ENCODE measurements at regions not wholly inside any gene's neighbourhood (a gene's known extent, or its start where the extent isn't known, plus 50 kb on each side); places are given as distances from the start of the nearest gene placed in this dataset.
A peak's percentile ranks its signal among the peaks of the same experiment; 100 is the strongest.

- Mint-ChIP-seq H3K4me1 (no peaks in the 10 kb centered on the region), H3K27ac (no peak overlapping the region), H3K9me3 (no peaks in the 10 kb centered on the region), H3K27me3 (no peaks in the 10 kb centered on the region), H3K36me3 (ENCODE audit: low read depth) (no peaks in the 10 kb centered on the region), H3K4me3 (no peak overlapping the region)
- ATAC-seq (peak; percentile 57), DNase-seq (no peak)
Observed at GRCh38 chr3:181292984-181293383, 303.4 kb upstream of the DNAJC19 start.

- Mint-ChIP-seq H3K4me1 (no peaks in the 10 kb centered on the region), H3K27ac (no peak overlapping the region), H3K36me3 (ENCODE audit: low read depth) (no peaks in the 10 kb centered on the region), H3K4me3 (no peak overlapping the region), H3K9me3 (no peaks in the 10 kb centered on the region), H3K27me3 (no peaks in the 10 kb centered on the region)
- DNase-seq (no peak), ATAC-seq (no peak)
Observed at GRCh38 chr3:181290941-181291340, 301.4 kb upstream of the DNAJC19 start.

GRCh38 chr3:181289306-181289705 lies 299.8 kb upstream of the DNAJC19 start:
- Mint-ChIP-seq H3K4me1 (no peaks in the 10 kb centered on the region), H3K4me3 (no peak overlapping the region), H3K36me3 (ENCODE audit: low read depth) (no peaks in the 10 kb centered on the region), H3K27ac (no peak overlapping the region), H3K27me3 (no peaks in the 10 kb centered on the region), H3K9me3 (no peaks in the 10 kb centered on the region)
- DNase-seq (no peak), ATAC-seq (no peak)

DNA sequence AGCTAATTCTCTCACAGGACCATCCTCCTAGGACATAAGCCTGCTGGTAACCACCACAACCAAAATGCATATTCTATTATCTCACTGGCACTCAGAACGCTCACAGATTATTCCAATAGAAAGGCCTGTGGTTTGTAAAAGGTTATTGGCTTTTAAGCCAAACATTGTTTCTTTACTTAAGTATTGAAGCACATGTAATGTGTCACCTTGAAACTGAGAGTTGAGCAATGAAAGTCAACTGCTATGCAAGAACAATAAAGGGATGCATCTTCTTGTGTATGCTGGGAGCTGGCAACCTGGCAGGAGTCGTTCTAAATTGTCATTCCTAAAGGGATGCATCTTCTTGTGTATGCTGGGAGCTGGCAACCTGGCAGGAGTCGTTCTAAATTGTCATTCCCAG lies 298.6 kb upstream of the DNAJC19 start:
- H3K36me3 Mint-ChIP-seq (ENCODE audit: low read depth), result no peaks in the 10 kb centered on the region
- no peaks in the 10 kb centered on the region for H3K9me3 Mint-ChIP-seq
- H3K27ac Mint-ChIP-seq, result no peak overlapping the region
- H3K27me3 Mint-ChIP-seq, result no peaks in the 10 kb centered on the region
- H3K4me1 Mint-ChIP-seq, result no peaks in the 10 kb centered on the region
- no peak for DNase-seq
- H3K4me3 Mint-ChIP-seq, result no peak overlapping the region
- no peak for ATAC-seq

DNA sequence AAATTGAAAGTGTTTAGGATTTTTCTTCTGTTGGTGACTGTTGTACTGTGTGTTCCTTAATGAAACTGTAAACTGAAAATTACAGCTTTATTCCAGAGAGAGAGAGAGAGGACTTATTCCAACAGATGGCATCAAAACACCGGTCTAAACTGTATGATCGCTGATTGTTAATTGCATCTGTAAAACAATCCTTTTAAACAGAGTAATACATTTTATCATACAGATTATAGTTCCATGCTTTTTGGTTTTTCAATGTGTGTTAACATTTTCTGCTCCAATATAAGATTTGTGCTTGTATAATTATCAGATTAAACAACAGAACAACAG lies 289.7 kb upstream of the DNAJC19 start:
- no peak for ATAC-seq
- no peaks in the 10 kb centered on the region for H3K9me3 Mint-ChIP-seq
- no peak for DNase-seq
- no peak overlapping the region for H3K27ac Mint-ChIP-seq
- no peak overlapping the region for H3K4me3 Mint-ChIP-seq
- peaks cover 7% of the 10 kb centered on the region for H3K27me3 Mint-ChIP-seq
- H3K36me3 Mint-ChIP-seq (ENCODE audit: low read depth), result no peaks in the 10 kb centered on the region
- no peaks in the 10 kb centered on the region for H3K4me1 Mint-ChIP-seq

DNA sequence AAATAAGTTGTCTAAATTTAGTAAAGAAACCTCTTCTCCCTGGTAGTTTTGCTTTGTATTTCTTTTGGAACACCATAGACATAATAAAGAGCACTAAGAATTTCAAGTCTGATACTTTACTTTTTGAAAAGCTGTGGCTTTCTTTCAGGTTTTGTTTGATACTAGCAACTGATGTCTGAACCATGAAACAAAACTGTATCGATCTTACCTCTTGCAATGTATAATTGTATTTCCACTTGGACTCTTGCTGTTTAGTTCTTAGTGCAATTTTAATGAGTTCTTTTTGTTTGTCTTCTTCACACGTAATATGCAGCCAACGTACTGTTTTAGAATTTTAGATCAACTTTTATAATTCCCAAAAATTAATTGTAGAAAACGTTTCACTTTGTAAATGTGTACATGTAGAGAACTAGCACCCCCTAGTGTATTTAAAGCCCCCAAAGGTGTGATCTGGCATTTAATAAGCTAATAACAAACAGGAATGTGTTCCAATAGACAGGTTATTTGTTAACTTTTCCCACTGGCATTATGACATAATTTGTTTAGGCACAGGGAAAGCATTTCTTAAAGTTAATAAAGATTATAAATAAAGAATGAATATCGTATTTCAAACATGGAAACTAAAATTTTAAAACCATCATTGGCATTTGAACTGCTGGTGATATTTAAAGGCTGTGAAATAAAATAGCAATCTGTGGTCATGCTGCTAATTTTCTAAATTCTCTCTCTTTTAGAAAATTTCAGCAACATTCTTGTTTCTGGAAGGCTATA lies 289.1 kb upstream of the DNAJC19 start:
- Mint-ChIP-seq H3K9me3 (no peaks in the 10 kb centered on the region), H3K27ac (no peak overlapping the region), H3K4me3 (no peak overlapping the region), H3K27me3 (peaks cover 7% of the 10 kb centered on the region), H3K36me3 (ENCODE audit: low read depth) (no peaks in the 10 kb centered on the region), H3K4me1 (no peaks in the 10 kb centered on the region)
- DNase-seq (no peak), ATAC-seq (no peak)

DNA sequence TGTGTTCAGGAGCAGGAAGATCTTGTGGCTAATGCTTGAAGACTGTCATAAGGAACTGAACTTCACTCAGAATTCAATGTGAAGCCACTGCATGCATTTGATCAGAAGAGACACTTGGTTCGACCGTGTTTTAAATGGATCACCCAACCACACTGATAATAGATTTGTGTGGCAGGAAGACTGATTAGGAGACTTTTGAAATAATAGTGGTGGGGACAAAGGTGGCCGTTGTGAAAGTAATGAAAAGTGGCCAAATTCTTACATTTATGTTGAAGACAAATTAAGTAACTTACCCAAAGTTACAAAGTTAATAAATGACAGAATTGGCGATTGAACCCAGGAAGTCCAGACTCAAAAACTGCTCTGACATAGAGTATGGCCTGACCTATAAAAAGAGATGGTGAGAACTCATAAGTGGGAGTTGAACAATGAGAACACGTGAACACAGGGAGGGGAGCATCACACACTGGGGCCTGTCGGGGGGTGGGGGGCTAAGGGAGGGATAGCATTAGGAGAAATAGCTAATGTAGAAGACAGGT lies 286.9 kb upstream of the DNAJC19 start:
- Mint-ChIP-seq H3K36me3 (ENCODE audit: low read depth) (no peaks in the 10 kb centered on the region), H3K27me3 (peaks cover 7% of the 10 kb centered on the region), H3K27ac (no peak overlapping the region), H3K4me3 (no peak overlapping the region), H3K9me3 (no peaks in the 10 kb centered on the region), H3K4me1 (no peaks in the 10 kb centered on the region)
- no peak for DNase-seq
- ATAC-seq, result no peak

DNA sequence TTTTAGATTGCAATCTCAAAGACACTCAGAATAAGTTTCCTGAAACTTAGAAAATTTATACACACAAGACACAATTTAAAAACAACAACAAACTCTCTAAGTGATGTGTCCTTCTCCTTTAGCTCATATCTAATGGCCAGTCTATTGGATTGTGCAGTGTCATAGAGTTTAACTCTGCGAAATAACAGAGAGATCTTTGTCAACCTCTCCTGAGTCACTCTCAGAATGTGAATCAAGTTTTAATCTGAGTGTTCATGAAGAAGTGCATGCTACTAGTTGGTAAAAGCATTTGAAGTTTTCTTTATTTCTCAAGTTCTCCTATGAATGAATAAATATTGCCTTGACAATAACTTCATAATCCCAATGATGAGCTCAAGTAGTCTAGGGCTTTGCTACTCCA lies 284.5 kb upstream of the DNAJC19 start:
- H3K36me3 Mint-ChIP-seq (ENCODE audit: low read depth), result no peaks in the 10 kb centered on the region

DNA sequence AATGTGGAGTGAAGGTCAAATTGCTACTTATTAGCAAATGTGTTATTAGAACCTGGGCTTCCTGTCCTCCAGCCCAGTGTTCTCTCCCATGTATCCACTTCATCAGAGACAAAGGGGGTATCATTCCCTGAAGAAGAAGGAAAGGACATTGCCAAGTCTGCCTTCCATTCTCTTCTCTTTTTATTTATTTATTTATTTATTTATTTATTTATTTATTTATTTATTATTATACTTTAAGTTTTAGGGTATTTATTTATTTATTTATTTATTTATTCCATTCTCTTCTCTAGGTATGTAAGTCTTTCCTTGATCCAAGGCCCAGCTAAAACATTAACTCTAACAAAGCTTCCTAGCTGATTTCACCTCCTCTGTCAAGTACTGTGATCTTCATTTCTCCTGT lies 277.8 kb upstream of the DNAJC19 start:
- H3K4me3 Mint-ChIP-seq, result no peak overlapping the region
- H3K36me3 Mint-ChIP-seq (ENCODE audit: low read depth), result no peaks in the 10 kb centered on the region
- H3K27me3 Mint-ChIP-seq, result peaks cover 11% of the 10 kb centered on the region
- ATAC-seq (no peak), DNase-seq (no peak)
- H3K27ac Mint-ChIP-seq, result no peak overlapping the region
- peaks cover 3% of the 10 kb centered on the region for H3K9me3 Mint-ChIP-seq
- H3K4me1 Mint-ChIP-seq, result no peaks in the 10 kb centered on the region

More for the DNA sequence above, 284.5 kb upstream of the DNAJC19 start:
- no peaks in the 10 kb centered on the region for H3K9me3 Mint-ChIP-seq
- H3K27ac Mint-ChIP-seq, result no peak overlapping the region
- H3K27me3 Mint-ChIP-seq, result peaks cover 5% of the 10 kb centered on the region
- DNase-seq, result no peak
- no peaks in the 10 kb centered on the region for H3K4me1 Mint-ChIP-seq
- no peak for ATAC-seq
- H3K4me3 Mint-ChIP-seq, result no peak overlapping the region

DNA sequence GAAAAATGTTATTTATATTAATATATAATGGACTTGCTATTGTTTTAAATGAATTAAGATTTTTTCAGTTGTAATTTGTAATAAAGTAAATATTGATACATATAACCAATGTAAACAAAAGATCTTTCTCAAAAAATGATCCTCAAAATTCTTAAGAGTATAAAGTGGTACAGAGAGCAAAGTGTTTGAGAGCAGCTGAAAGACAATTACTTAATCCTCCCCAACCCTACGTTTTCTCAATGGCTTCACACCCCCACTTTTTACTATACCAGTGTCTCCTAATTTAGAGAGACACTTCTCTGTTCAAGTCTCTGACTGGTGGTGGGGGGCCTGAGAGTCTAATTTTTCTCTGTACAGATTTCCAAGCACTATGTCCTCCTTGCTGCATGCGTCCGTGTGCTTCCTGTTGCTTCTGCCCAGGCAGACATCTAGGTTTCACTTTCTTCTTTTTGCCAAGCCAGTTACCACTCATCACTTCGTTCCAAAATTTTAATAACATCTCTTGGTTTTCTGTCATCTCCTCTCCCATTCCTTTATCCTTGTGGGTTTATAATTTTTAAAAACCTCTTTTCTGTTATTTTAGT lies 276.3 kb upstream of the DNAJC19 start:
- Mint-ChIP-seq H3K36me3 (ENCODE audit: low read depth) (no peaks in the 10 kb centered on the region), H3K4me1 (no peaks in the 10 kb centered on the region), H3K27me3 (peaks cover 11% of the 10 kb centered on the region), H3K4me3 (peak overlapping the region; percentile 58), H3K27ac (no peak overlapping the region), H3K9me3 (peaks cover 8% of the 10 kb centered on the region)
- DNase-seq (no peak), ATAC-seq (no peak)

GRCh38 chr3:181264486-181264885 lies 274.9 kb upstream of the DNAJC19 start:
- Mint-ChIP-seq H3K27me3 (peaks cover 9% of the 10 kb centered on the region), H3K36me3 (ENCODE audit: low read depth) (no peaks in the 10 kb centered on the region), H3K27ac (no peak overlapping the region), H3K4me3 (no peak overlapping the region), H3K4me1 (no peaks in the 10 kb centered on the region), H3K9me3 (peaks cover 8% of the 10 kb centered on the region)
- ATAC-seq, result no peak
- no peak for DNase-seq

GRCh38 chr3:181253796-181254195 lies 264.3 kb upstream of the DNAJC19 start:
- Mint-ChIP-seq H3K9me3 (peaks cover under 1% of the 10 kb centered on the region), H3K27me3 (peaks cover 3% of the 10 kb centered on the region), H3K27ac (no peak overlapping the region), H3K36me3 (ENCODE audit: low read depth) (no peaks in the 10 kb centered on the region), H3K4me1 (no peaks in the 10 kb centered on the region), H3K4me3 (no peak overlapping the region)
- DNase-seq (no peak), ATAC-seq (no peak)

- ATAC-seq, result no peak
- H3K4me3 Mint-ChIP-seq, result no peak overlapping the region
- peaks cover 3% of the 10 kb centered on the region for H3K27me3 Mint-ChIP-seq
Observed at GRCh38 chr3:181252631-181253030, 263.1 kb upstream of the DNAJC19 start.

DNA sequence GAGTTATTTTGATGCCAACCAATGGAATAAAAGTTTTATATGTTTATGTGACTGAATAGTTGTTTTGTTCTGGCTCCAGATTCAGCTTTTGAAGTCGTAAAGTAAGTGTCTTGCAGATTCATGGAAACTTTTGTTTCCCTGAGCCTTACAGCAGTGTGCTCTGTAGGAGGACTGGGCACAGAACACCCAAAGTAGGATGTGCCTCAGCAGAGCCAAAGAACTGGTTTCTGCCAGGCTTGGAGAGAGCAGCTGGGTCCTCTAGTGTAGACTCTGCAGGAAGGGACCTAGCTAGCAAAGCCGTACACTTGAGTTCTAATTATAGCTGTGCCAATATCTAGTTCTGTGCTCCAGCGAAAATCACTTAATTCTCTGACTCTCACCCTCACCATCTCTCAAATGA lies 261.2 kb upstream of the DNAJC19 start:
- H3K4me1 Mint-ChIP-seq, result no peaks in the 10 kb centered on the region
- no peak for ATAC-seq

More at GRCh38 chr3:181252631-181253030, 263.1 kb upstream of the DNAJC19 start:
- Mint-ChIP-seq H3K27ac (no peak overlapping the region), H3K36me3 (ENCODE audit: low read depth) (no peaks in the 10 kb centered on the region), H3K4me1 (no peaks in the 10 kb centered on the region), H3K9me3 (no peaks in the 10 kb centered on the region)
- no peak for DNase-seq

GRCh38 chr3:181239441-181239840 lies 249.9 kb upstream of the DNAJC19 start:
- no peak for DNase-seq
- Mint-ChIP-seq H3K27me3 (peaks cover 5% of the 10 kb centered on the region), H3K36me3 (ENCODE audit: low read depth) (no peaks in the 10 kb centered on the region), H3K27ac (no peak overlapping the region), H3K9me3 (no peaks in the 10 kb centered on the region), H3K4me3 (no peak overlapping the region), H3K4me1 (no peaks in the 10 kb centered on the region)
- ATAC-seq, result no peak

More for the DNA sequence above, 261.2 kb upstream of the DNAJC19 start:
- Mint-ChIP-seq H3K27me3 (peaks cover 3% of the 10 kb centered on the region), H3K9me3 (no peaks in the 10 kb centered on the region), H3K36me3 (ENCODE audit: low read depth) (no peaks in the 10 kb centered on the region), H3K27ac (no peak overlapping the region), H3K4me3 (no peak overlapping the region)
- DNase-seq, result no peak

Data from activated naive CD8-positive, alpha-beta T cell treated with anti-CD3 and anti-CD28 coated beads, Interleukin-2, amount 50 U/mL, for 24 hours (primary cell).